Small intestine (tissue), 7 donors: ENCODE measurements at regions not wholly inside any gene's neighbourhood (a gene's known extent, or its start where the extent isn't known, plus 50 kb on each side); places are given as distances from the start of the nearest gene placed in this dataset.

Source experiments
- DNase-seq, 2 donors: peaks; one replicate each; pipeline versions ENCODE4 v3.0.0 to v3.0.0-alpha.2; 2013
- FAIRE-seq: peaks from 2 replicates; lab custom pipeline; 2012; peaks lifted over from hg19 to GRCh38; lab: Jason Lieb, UNC
- H3K27ac ChIP-seq, 3 donors: one replicate each; pipeline ENCODE4 v1.5.1; 2013; ENCODE audit warnings: low read length in 2 of 3, mild to moderate bottlenecking in 2 of 3, control low read depth in 1 of 3, inconsistent platforms in 1 of 3, low read depth in 1 of 3, moderate library complexity in 1 of 3
- H3K27me3 ChIP-seq, 3 donors: one replicate each; pipeline ENCODE4 v1.6.1; 2013; ENCODE audit warnings: low read length in 3 of 3, inconsistent platforms in 1 of 3; ENCODE audit not compliant: control insufficient read depth in 3 of 3, insufficient read depth in 3 of 3
- H3K36me3 ChIP-seq, 3 donors: one replicate each; pipeline ENCODE4 v1.6.1; 2013; ENCODE audit warnings: low read length in 3 of 3, inconsistent platforms in 1 of 3, low read depth in 1 of 3, mild to moderate bottlenecking in 1 of 3, moderate library complexity in 1 of 3; ENCODE audit not compliant: control insufficient read depth in 3 of 3, insufficient read depth in 2 of 3
- H3K4me1 ChIP-seq, 3 donors: one replicate each; pipeline ENCODE4 v1.6.1; 2013; ENCODE audit warnings: low read length in 2 of 3, inconsistent platforms in 1 of 3, low read depth in 1 of 3, mild to moderate bottlenecking in 1 of 3, moderate library complexity in 1 of 3; ENCODE audit not compliant: control insufficient read depth in 3 of 3, insufficient read depth in 2 of 3
- H3K4me3 ChIP-seq, 3 donors: one replicate each; pipeline ENCODE4 v1.5.1; 2013; ENCODE audit warnings: low read length in 3 of 3, control low read depth in 1 of 3, inconsistent platforms in 1 of 3, low read depth in 1 of 3, mild to moderate bottlenecking in 1 of 3, moderate library complexity in 1 of 3
- H3K9me3 ChIP-seq, 2 donors: one replicate each; pipeline ENCODE4 v1.6.1; 2013; ENCODE audit warnings: low read depth in 1 of 2, low read length in 1 of 2; ENCODE audit not compliant: control insufficient read depth in 2 of 2, insufficient read depth in 1 of 2
- WGBS, 3 donors: extraction: QIAGEN DNeasy Blood & Tissue Kit; methylation state at CpG; one replicate each; pipeline ENCODE4 v1.1.7; 2013; 5-methylcytosine and 5-hydroxymethylcytosine counted together
- donor health status: healthy with polysubstance abuse.
- donor health status: control.
- donor health status: control.
- donor health status: Bipolar disorder and iron deficiency.
- donor health status: healthy.

- 63 to 92% (median 67%) methylated on average over 1 of the region's 1 CpG for WGBS, 3 donors
- H3K9me3 ChIP-seq: no peaks in the 10 kb centered on the region
- DNase-seq (no peak), FAIRE-seq (no peak)
- no peaks in the 10 kb centered on the region for H3K4me1 ChIP-seq
- H3K27me3 ChIP-seq: no peaks in the 10 kb centered on the region
- H3K4me3 ChIP-seq: no peak overlapping the region
- no peak overlapping the region for H3K27ac ChIP-seq
- no peaks in the 10 kb centered on the region for H3K36me3 ChIP-seq
Measured at GRCh38 chr18:64992654-64993053, 758.2 kb upstream of the CDH7 start.

GRCh38 chr18:64991102-64991501, 759.7 kb upstream of the CDH7 start:
- no peaks in the 10 kb centered on the region for H3K9me3 ChIP-seq
- DNase-seq (no peak), FAIRE-seq (no peak)
- H3K27ac ChIP-seq: no peak overlapping the region
- no peak overlapping the region for H3K4me3 ChIP-seq
- WGBS, 3 donors: 88 to 95% (median 90%) methylated on average over 5 of the region's 5 CpGs
- H3K4me1 ChIP-seq: no peaks in the 10 kb centered on the region
- no peaks in the 10 kb centered on the region for H3K27me3 ChIP-seq
- no peaks in the 10 kb centered on the region for H3K36me3 ChIP-seq

- WGBS, 3 donors: 63 to 68% (median 65%) methylated on average over 3 of the region's 3 CpGs
- H3K27me3 ChIP-seq: no peaks in the 10 kb centered on the region
- FAIRE-seq: no peak
Measured at GRCh38 chr18:64986906-64987495, 763.8 kb upstream of the CDH7 start.

DNA sequence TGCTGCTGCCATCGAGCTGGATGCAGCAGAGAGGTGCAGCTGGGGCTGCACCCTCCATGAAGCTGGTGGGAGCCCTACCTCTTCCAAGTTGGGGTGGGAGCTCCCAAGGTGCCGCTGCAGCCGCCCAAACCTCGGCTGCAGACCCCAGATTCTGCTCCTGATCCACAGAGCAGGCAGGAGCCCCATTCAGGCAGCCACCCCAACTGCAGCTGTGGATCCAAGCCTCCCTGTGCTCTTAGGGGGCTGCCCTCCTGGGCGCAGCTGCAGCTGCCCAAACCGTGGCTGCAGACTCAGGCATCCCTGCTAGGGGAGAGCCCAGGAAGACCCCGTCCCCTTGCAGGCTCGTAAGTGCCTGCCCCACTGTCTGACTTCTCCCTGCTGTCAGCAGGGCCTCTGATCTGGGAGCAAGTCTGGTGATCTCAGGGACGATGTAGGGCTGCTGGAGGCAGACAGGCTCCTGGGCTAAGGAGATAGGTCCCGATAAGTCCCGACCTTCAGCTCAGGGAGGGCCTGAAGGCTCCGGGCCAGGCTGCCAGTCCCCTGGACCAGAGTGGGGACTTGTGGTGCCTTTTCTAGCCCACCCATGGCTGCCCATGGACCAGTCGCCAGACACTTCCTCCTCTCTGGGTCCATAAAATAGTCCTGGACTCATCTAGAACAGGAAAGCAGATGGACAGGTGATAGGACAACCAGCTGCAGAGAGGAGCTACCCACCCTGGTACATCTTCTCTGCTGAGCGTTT, 767.1 kb upstream of the CDH7 start:
- DNase-seq: no peak

More at GRCh38 chr18:64986906-64987495, 763.8 kb upstream of the CDH7 start:
- Histone ChIP-seq H3K27ac (no peak overlapping the region), H3K4me1 (no peaks in the 10 kb centered on the region), H3K9me3 (no peaks in the 10 kb centered on the region), H3K4me3 (no peak overlapping the region), H3K36me3 (no peaks in the 10 kb centered on the region)
- no peak for DNase-seq

GRCh38 chr18:64982414-64983055, 768.3 kb upstream of the CDH7 start:
- Histone ChIP-seq H3K9me3 (no peaks in the 10 kb centered on the region), H3K27ac (no peak overlapping the region), H3K36me3 (no peaks in the 10 kb centered on the region), H3K27me3 (no peaks in the 10 kb centered on the region), H3K4me3 (no peak overlapping the region), H3K4me1 (no peaks in the 10 kb centered on the region)
- WGBS, 3 donors: 18 to 48% (median 36%) methylated on average over 2 of the region's 2 CpGs
- FAIRE-seq (no peak), DNase-seq (peak in 1 of 2 donors; percentile 2)

More for the DNA sequence above, 767.1 kb upstream of the CDH7 start:
- Histone ChIP-seq H3K4me3 (no peak overlapping the region), H3K27ac (no peak overlapping the region), H3K36me3 (no peaks in the 10 kb centered on the region), H3K27me3 (no peaks in the 10 kb centered on the region), H3K9me3 (no peaks in the 10 kb centered on the region), H3K4me1 (no peaks in the 10 kb centered on the region)
- no peak for FAIRE-seq
- WGBS, 3 donors: 84 to 91% (median 90%) methylated on average over 14 of the region's 14 CpGs

- FAIRE-seq: no peak
- WGBS, 3 donors: 44 to 77% (median 58%) methylated on average over 2 of the region's 2 CpGs
- Histone ChIP-seq H3K36me3 (no peaks in the 10 kb centered on the region), H3K4me1 (no peaks in the 10 kb centered on the region), H3K4me3 (no peak overlapping the region), H3K27me3 (no peaks in the 10 kb centered on the region), H3K9me3 (no peaks in the 10 kb centered on the region), H3K27ac (no peak overlapping the region)
- no peak for DNase-seq
Measured at GRCh38 chr18:64981915-64982314, 768.9 kb upstream of the CDH7 start.

- no peaks in the 10 kb centered on the region for H3K27me3 ChIP-seq
- no peaks in the 10 kb centered on the region for H3K9me3 ChIP-seq
- WGBS, 3 donors: 72 to 79% (median 79%) methylated on average over 2 of the region's 2 CpGs
- no peak overlapping the region for H3K4me3 ChIP-seq
- H3K4me1 ChIP-seq: no peaks in the 10 kb centered on the region
- H3K36me3 ChIP-seq: no peaks in the 10 kb centered on the region
- H3K27ac ChIP-seq: no peak overlapping the region
- FAIRE-seq (no peak), DNase-seq (no peak)
Measured at GRCh38 chr18:64979791-64980190, 771.0 kb upstream of the CDH7 start.

- H3K4me3 ChIP-seq: no peak overlapping the region
- no peak for FAIRE-seq
- H3K27ac ChIP-seq: no peak overlapping the region
- H3K4me1 ChIP-seq: no peaks in the 10 kb centered on the region
- H3K9me3 ChIP-seq: no peaks in the 10 kb centered on the region
- no peaks in the 10 kb centered on the region for H3K27me3 ChIP-seq
- no peak for DNase-seq
- 80 to 85% (median 84%) methylated on average over 8 of the region's 8 CpGs for WGBS, 3 donors
- no peaks in the 10 kb centered on the region for H3K36me3 ChIP-seq
Measured at GRCh38 chr18:64974391-64975125, 776.3 kb upstream of the CDH7 start.
